Dendritic cell treated with granulocyte-macrophage colony-stimulating factor and Interleukin-4, amounts not matched to agents 40 ng/mL and 50 ng/mL, for 4 days (primary cell): ENCODE measurements at regions not wholly inside any gene's neighbourhood (a gene's known extent, or its start where the extent isn't known, plus 50 kb on each side); places are given as distances from the start of the nearest gene placed in this dataset.
"Not testable (repeated sequence)": the region's sequence is repeated elsewhere in the genome, so short reads cannot be mapped to it uniquely, and the experiment has no call there.

Source experiments
- H3K27ac Mint-ChIP-seq: one replicate; pipeline ENCODE4 v1.8.0; 2022; ENCODE audit warnings: mild to moderate bottlenecking, mixed read lengths
- H3K27me3 Mint-ChIP-seq: one replicate; pipeline ENCODE4 v1.8.0; 2022; ENCODE audit warnings: mild to moderate bottlenecking, mixed read lengths
- H3K36me3 Mint-ChIP-seq: one replicate; pipeline ENCODE4 v1.8.0; 2022; ENCODE audit warnings: low read depth, mixed read lengths
- H3K4me1 Mint-ChIP-seq: one replicate; pipeline ENCODE4 v1.8.0; 2022; ENCODE audit warnings: low read depth, mixed read lengths
- H3K4me3 Mint-ChIP-seq: one replicate; pipeline ENCODE4 v1.8.0; 2022; ENCODE audit warnings: mild to moderate bottlenecking, moderate library complexity, mixed read lengths
- H3K9me3 Mint-ChIP-seq: one replicate; pipeline ENCODE4 v1.8.0; 2022; ENCODE audit warnings: mixed read lengths
- intact Hi-C: fragments of 100-400 bp; cut with micrococcal nuclease; formaldehyde crosslinking; loops from one replicate; pipeline ENCODE4 v1.15.0; 2022

GRCh38 chr2:59237311-59237710, 996.2 kb upstream of the FANCL start:
- peaks cover 9% of the 10 kb centered on the region for H3K9me3 Mint-ChIP-seq
- H3K27ac Mint-ChIP-seq, result no peak overlapping the region
- H3K4me3 Mint-ChIP-seq, result no peak overlapping the region
- H3K27me3 Mint-ChIP-seq, result no peaks in the 10 kb centered on the region
- intact Hi-C loops, result no loop called here
- H3K36me3 Mint-ChIP-seq, result no peaks in the 10 kb centered on the region
- H3K4me1 Mint-ChIP-seq, result no peaks in the 10 kb centered on the region

- H3K27ac Mint-ChIP-seq, result no peak overlapping the region
These were observed 995.6 kb upstream of the FANCL start for GRCh38 chr2:59236723-59237122.

GRCh38 chr2:59233920-59234319, 992.8 kb upstream of the FANCL start:
- intact Hi-C loops, result no loop called here
- no peak overlapping the region for H3K4me3 Mint-ChIP-seq
- no peaks in the 10 kb centered on the region for H3K4me1 Mint-ChIP-seq
- H3K9me3 Mint-ChIP-seq, result peaks cover 17% of the 10 kb centered on the region
- no peaks in the 10 kb centered on the region for H3K36me3 Mint-ChIP-seq
- no peaks in the 10 kb centered on the region for H3K27me3 Mint-ChIP-seq
- no peak overlapping the region for H3K27ac Mint-ChIP-seq

More at GRCh38 chr2:59236723-59237122, 995.6 kb upstream of the FANCL start:
- Mint-ChIP-seq H3K36me3 (no peaks in the 10 kb centered on the region), H3K27me3 (no peaks in the 10 kb centered on the region), H3K4me1 (no peaks in the 10 kb centered on the region), H3K9me3 (peaks cover 9% of the 10 kb centered on the region), H3K4me3 (no peak overlapping the region)
- intact Hi-C loops, result no loop called here

- peaks cover 17% of the 10 kb centered on the region for H3K9me3 Mint-ChIP-seq
- H3K27me3 Mint-ChIP-seq, result no peaks in the 10 kb centered on the region
- intact Hi-C loops, result no loop called here
- no peaks in the 10 kb centered on the region for H3K4me1 Mint-ChIP-seq
- no peaks in the 10 kb centered on the region for H3K36me3 Mint-ChIP-seq
- no peak overlapping the region for H3K4me3 Mint-ChIP-seq
- no peak overlapping the region for H3K27ac Mint-ChIP-seq
These were observed 992.3 kb upstream of the FANCL start for GRCh38 chr2:59233448-59233847.

GRCh38 chr2:59232394-59233165, 991.5 kb upstream of the FANCL start:
- Mint-ChIP-seq H3K27ac (no peak overlapping the region), H3K4me1 (no peaks in the 10 kb centered on the region), H3K4me3 (no peak overlapping the region)

GRCh38 chr2:59226362-59226761, 985.2 kb upstream of the FANCL start:
- H3K4me1 Mint-ChIP-seq, intact Hi-C loops, H3K27ac Mint-ChIP-seq, H3K27me3 Mint-ChIP-seq, H3K4me3 Mint-ChIP-seq, H3K36me3 Mint-ChIP-seq: not testable (repeated sequence)
- H3K9me3 Mint-ChIP-seq, result peaks cover 22% of the 10 kb centered on the region

More at GRCh38 chr2:59232394-59233165, 991.5 kb upstream of the FANCL start:
- Mint-ChIP-seq H3K27me3 (no peaks in the 10 kb centered on the region), H3K36me3 (no peaks in the 10 kb centered on the region), H3K9me3 (peaks cover 17% of the 10 kb centered on the region)
- intact Hi-C loops, result no loop called here

GRCh38 chr2:59223742-59224141, 982.6 kb upstream of the FANCL start:
- Mint-ChIP-seq H3K36me3 (no peaks in the 10 kb centered on the region), H3K4me1 (no peaks in the 10 kb centered on the region), H3K27me3 (no peaks in the 10 kb centered on the region), H3K4me3 (no peak overlapping the region), H3K9me3 (peaks cover 15% of the 10 kb centered on the region), H3K27ac (no peak overlapping the region)
- intact Hi-C loops, result no loop called here

- Mint-ChIP-seq H3K9me3 (no peaks in the 10 kb centered on the region), H3K4me3 (no peak overlapping the region), H3K4me1 (no peaks in the 10 kb centered on the region), H3K27me3 (no peaks in the 10 kb centered on the region), H3K27ac (no peak overlapping the region), H3K36me3 (no peaks in the 10 kb centered on the region)
- intact Hi-C loops, result no loop called here
These were observed 976.2 kb upstream of the FANCL start for GRCh38 chr2:59217360-59217759.

GRCh38 chr2:59206361-59206760, 965.2 kb upstream of the FANCL start:
- Mint-ChIP-seq H3K27me3 (no peaks in the 10 kb centered on the region), H3K9me3 (no peaks in the 10 kb centered on the region), H3K4me1 (no peaks in the 10 kb centered on the region), H3K36me3 (no peaks in the 10 kb centered on the region), H3K27ac (no peak overlapping the region), H3K4me3 (no peak overlapping the region)
- intact Hi-C loops, result no loop called here

GRCh38 chr2:59204040-59204439, 962.9 kb upstream of the FANCL start:
- Mint-ChIP-seq H3K27me3 (no peaks in the 10 kb centered on the region), H3K4me3 (no peak overlapping the region), H3K36me3 (no peaks in the 10 kb centered on the region), H3K27ac (no peak overlapping the region), H3K9me3 (peaks cover 12% of the 10 kb centered on the region), H3K4me1 (no peaks in the 10 kb centered on the region)
- intact Hi-C loops, result no loop called here

- Mint-ChIP-seq H3K36me3 (no peaks in the 10 kb centered on the region), H3K27me3 (no peaks in the 10 kb centered on the region), H3K27ac (no peak overlapping the region), H3K9me3 (peaks cover 22% of the 10 kb centered on the region), H3K4me3 (no peak overlapping the region), H3K4me1 (no peaks in the 10 kb centered on the region)
- intact Hi-C loops, result no loop called here
These were observed 955.4 kb upstream of the FANCL start for GRCh38 chr2:59196491-59196890.

GRCh38 chr2:59195851-59196250, 954.7 kb upstream of the FANCL start:
- Mint-ChIP-seq H3K27ac (no peak overlapping the region), H3K4me1 (no peaks in the 10 kb centered on the region), H3K36me3 (no peaks in the 10 kb centered on the region), H3K4me3 (no peak overlapping the region), H3K9me3 (peaks cover 22% of the 10 kb centered on the region), H3K27me3 (no peaks in the 10 kb centered on the region)
- intact Hi-C loops, result no loop called here

- Mint-ChIP-seq H3K27me3 (no peaks in the 10 kb centered on the region), H3K4me3 (no peak overlapping the region), H3K4me1 (no peaks in the 10 kb centered on the region), H3K36me3 (no peaks in the 10 kb centered on the region), H3K9me3 (no peaks in the 10 kb centered on the region), H3K27ac (no peak overlapping the region)
- intact Hi-C loops, result no loop called here
These were observed 950.7 kb upstream of the FANCL start for GRCh38 chr2:59191781-59192180.

- Mint-ChIP-seq H3K36me3 (no peaks in the 10 kb centered on the region), H3K27me3 (no peaks in the 10 kb centered on the region), H3K9me3 (no peaks in the 10 kb centered on the region), H3K4me3 (no peak overlapping the region), H3K27ac (no peak overlapping the region), H3K4me1 (no peaks in the 10 kb centered on the region)
- intact Hi-C loops, result no loop called here
These were observed 949.4 kb upstream of the FANCL start for GRCh38 chr2:59190518-59190917.
